ENCODE measurements at regions not wholly inside any gene's neighbourhood (a gene's known extent, or its start where the extent isn't known, plus 50 kb on each side); places are given as distances from the start of the nearest gene placed in this dataset.

GRCh38 chrX:6782831-6783230 is 247.9 kb upstream of the VCX3A start:
- no peak for DNase-seq (ENCODE audit: low read depth in 3 of 3)

- no peak for DNase-seq (ENCODE audit: low read depth in 3 of 3)
These were observed 243.9 kb upstream of the VCX3A start for GRCh38 chrX:6778544-6779503.

DNA sequence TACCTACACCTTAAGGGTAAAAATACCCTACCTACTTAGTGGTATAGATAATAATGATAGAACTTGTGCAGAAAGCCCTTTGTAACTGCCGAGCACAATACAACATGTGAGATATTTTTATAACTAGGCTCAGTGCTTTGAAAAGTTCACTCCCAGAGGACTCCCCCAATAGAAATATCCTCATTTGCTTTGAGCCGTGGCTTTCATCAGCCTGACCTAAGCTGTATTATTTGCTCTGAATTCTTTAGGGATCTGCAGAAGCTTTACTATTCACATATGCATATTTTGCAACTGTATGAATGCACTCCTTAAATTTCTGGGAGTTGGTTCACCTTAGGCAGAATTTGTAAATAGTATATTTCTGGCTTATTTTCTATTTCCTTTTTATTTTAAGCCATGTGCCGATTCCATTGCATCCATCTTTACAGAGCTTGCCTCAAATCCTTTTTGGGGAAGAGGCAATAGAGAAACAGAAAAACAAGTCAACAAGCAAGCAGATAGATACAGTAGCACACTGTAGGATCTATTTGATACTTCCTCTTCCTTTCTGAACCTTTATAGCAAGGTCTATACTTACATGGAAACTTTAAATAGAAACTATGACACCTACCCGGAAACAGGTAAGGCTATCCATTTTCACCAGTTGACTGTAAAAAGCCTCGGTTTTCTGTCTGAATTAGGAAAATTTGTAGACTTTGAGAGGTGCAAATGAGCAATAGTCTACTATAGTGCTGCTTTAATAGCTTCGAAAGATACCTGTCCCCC is 242.5 kb upstream of the VCX3A start:
- DNase-seq (ENCODE audit: low read depth in 3 of 3) = no peak

DNA sequence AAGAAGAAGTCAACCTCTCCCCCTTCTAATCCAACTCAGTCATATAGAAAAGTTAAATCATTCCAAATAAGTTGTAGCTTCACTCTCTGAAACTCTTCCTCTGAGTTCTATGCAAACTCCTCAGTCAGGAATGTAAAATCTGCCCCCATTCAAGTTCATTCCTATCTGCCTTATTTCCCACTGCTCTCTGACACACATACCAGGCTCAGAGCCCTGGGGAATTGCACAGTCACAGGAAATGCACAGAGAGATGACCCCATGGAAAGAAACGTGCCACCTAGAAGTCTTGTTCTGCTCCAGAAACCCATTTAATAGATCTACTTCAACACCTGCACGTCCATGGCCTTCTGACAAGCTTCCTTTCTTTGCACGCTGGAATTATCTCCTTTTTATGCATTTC is 236.0 kb upstream of the VCX3A start:
- no peak for DNase-seq (ENCODE audit: low read depth in 3 of 3)

DNA sequence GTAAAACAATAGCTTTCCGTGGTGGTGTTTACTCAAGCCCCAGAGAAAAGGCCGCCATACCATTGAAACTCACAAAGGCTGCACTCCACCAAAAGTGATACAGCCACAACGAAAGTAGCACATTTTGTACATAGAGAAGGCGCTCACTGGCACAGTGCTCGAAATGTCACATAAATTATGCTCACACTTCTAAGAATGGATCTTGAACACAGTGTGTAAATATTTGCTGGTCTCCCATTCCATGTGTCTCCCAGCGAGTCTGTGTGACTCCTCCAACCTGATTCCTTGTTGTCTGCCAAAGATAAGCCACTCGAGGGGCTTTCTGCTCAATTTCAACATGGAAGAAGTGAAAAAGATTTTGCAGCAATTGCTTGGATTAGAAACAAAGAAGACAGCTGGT is 234.0 kb upstream of the VCX3A start:
- DNase-seq (ENCODE audit: low read depth in 3 of 3) = no peak

DNA sequence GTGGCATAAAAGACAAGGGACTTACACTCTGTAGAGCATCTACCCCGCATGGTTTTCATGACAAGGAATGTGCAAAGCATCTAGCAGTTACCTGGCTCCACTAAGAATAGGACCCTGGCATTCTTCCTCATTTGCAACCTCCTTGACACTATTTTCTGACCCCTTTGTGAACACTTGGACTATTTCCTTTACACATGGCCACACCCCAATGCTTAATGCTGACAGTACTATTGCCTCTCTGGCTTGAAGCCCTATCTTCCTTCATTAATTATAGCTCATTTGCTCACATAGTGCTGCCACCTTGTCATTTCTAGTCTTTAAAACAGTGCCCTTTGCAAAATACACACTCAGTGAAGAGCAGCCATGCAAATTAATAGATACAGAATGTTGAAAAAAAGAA is 226.3 kb upstream of the VCX3A start:
- DNase-seq (ENCODE audit: low read depth in 3 of 3) = no peak

- no peak for DNase-seq (ENCODE audit: low read depth in 3 of 3)
These were observed 224.9 kb upstream of the VCX3A start for GRCh38 chrX:6759655-6760375.

DNA sequence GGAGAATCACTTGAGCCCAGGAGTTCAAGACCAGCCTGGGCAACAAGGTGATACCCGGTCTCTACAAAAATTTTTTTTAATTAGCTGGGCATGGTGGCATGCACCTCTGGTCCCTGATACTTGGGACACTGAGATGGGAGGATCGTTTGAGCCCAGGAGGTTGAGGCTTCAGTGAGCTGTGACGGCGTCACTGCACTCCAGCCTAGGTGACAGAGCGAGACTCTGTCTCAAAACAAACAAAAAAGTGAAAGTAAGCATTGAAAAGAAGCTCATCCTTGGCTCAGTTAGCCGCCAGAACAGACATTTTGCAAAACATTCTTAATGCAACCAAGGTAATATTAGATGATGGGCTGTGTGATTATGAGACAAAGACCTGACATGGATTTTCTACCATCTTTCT is 223.3 kb upstream of the VCX3A start:
- DNase-seq (ENCODE audit: low read depth in 3 of 3) = no peak

DNA sequence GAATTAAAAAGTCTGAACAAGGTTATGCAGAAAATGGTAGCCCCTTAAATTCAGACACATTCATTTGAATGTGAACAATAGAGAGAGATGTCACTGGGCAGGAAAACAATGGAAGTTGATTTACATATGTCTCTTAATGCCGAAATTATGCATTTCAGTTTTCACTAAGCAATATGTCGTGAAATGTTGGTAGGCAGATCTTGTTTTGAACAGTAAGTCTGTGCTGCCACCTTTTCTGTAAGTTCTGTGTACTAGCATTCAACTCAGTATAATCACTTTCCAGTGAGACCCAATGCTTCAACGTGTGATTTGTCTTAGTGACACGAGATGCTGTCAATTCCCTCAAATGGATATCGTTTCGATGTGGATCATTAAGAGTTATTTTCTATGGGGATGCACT is 222.7 kb upstream of the VCX3A start:
- DNase-seq (ENCODE audit: low read depth in 3 of 3) = no peak

DNA sequence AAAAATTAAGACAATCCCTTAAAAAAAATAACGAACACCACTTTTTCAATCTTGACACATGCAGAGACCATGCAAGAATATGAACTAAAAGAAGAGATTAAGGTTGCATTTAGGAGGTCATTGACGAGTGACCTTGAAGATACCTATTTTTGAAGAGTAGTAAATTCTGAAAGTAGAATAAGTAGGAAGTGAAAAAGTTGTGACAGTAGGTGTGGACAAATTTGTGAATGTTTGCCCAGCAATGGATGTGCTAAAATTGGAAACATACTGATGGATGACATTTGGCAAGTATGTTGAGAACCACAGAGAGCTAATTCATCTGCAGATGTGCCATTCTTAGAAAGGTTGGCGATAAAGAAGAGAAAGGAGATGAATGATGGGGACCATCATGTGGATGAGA is 213.7 kb upstream of the VCX3A start:
- DNase-seq (ENCODE audit: low read depth in 3 of 3) = no peak

DNA sequence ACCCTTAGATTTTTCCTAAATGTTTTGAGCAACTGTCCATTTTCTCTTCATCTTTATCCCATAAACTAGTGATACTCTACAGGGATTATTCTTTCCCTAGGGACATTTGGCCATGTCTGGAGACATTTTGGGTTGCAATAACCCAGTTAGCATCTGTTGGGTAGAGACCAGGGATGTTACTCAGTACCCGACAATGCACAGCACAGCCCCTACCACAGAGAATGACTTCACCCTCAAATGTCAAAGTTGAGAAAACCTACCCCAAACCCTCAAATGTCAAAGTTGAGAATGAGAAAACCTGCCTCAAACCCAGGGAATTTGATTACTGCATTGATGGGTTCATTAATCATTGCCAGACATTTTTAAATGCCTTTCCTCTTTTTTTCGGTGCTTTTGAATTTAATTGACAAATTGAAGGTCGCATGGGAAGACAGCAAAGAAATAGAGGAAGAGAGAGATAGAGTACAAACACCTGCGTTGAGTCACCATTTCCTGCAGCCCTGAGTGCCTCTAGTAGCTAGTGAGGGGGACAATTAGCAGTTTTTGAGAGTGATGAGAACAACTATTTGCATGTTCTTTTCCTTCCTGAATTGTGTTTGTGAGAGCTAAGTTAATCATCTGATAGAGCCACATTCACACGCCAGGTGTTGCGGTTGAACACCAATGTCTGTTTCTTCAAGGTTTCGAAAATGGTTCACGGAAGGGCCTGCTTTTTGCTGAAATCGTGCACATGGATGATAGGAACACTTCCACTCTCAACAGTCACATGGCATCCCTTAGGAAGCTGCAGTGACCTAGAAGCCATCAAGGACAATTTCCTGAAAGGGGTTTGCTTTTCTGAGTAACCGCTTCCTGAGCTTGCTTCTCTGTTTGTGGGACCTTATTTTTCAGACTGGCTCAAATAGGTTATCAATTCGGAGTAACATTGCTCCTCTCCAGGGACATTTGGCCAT is 203.9 kb upstream of the VCX3A start:
- DNase-seq (ENCODE audit: low read depth in 3 of 3) = no peak

DNA sequence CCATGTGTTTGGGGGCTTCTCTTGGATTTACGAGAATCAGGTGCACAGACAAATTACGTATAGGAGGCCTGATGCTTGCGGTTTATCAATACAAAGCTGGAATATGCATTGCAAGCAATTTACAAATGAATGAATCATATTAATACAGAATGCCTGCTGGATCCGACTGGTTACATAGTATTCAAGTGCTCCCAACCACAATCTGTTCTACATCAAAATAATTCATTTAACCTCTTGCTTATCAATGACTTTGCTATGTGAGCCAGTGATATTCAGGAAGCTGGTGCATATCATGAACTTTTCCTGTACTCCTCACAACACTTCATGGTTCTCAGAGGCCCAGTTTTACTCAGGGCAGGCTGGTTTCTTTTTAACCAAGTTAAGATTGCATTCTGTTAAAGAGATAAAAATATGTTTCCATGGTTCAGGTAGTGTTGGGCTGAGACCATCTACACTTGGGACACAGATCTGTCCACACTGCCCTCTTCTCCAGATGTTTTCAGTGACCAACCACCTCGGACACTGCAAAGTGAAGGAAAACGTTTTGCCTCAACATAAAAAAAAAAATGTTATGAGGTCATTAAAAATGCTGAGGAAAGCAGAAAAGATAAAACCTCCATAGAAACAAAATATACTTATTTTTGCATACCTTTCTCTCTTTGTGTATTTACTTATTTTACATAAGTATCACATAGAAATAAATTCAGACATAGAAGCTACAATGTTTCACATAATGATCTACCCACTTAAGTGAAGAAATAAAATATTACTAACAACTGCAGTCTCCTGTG is 200.1 kb upstream of the VCX3A start:
- no peak for DNase-seq (ENCODE audit: low read depth in 3 of 3)

- no peak for DNase-seq (ENCODE audit: low read depth in 3 of 3)
These were observed 197.2 kb upstream of the VCX3A start for GRCh38 chrX:6732101-6732500.

GRCh38 chrX:6729626-6730025 is 194.7 kb upstream of the VCX3A start:
- no peak for DNase-seq (ENCODE audit: low read depth in 3 of 3)

- DNase-seq (ENCODE audit: low read depth in 3 of 3) = no peak
These were observed 183.8 kb upstream of the VCX3A start for GRCh38 chrX:6718766-6719165.

GRCh38 chrX:6708676-6709380 is 173.9 kb upstream of the VCX3A start:
- DNase-seq (ENCODE audit: low read depth in 3 of 3) = no peak

DNA sequence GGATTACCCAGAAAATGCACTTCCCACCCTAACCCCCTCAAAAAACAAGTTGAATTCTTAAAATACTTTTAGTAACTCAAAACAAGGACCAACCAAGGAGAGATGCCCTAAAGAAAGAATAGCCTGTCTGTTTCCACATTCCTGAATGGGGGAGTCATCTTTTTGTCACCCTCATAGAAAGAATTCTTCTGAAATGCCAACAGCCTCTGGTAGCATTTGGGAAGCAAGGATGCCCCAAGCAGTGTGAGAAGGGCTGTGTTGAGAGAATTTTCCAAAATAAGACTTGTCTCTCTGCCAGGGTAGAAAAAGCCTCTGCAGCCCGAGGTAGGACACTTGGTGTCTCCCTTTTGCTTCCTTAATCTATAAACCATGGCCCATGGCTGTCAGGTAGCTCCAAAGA is 173.1 kb upstream of the VCX3A start:
- no peak for DNase-seq (ENCODE audit: low read depth in 3 of 3)

DNA sequence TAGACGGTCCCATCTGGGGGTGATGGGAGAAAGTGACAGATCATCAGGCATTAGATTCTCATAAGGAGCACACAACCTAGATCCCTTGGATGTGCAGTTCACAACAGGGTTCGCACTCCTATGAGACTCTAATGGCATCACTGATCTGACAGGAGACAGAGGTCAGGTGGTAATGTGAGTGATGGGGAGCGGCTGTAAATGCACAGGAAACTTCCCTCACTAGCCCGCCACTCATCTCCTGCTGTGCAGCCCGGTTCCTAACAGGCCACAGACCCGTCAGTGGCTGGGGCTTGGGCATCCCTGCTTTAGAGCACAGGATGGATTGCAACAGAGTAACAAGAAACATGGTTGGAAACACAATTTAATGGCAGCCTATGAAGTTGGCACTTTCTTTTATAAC is 172.6 kb upstream of the VCX3A start:
- no peak for DNase-seq (ENCODE audit: low read depth in 3 of 3)

- DNase-seq (ENCODE audit: low read depth in 3 of 3) = no peak
These were observed 166.2 kb upstream of the VCX3A start for GRCh38 chrX:6701085-6701484.

GRCh38 chrX:6695717-6696116 is 160.8 kb upstream of the VCX3A start:
- no peak for DNase-seq (ENCODE audit: low read depth in 3 of 3)

All from stimulated activated CD4-positive, alpha-beta T cell treated with anti-CD3 and anti-CD28 coated beads, TNF-alpha, amount 100 ng/mL, for 48 hours (primary cell).